ENCODE measurements at regions not wholly inside any gene's neighbourhood (a gene's known extent, or its start where the extent isn't known, plus 50 kb on each side); places are given as distances from the start of the nearest gene placed in this dataset.

- Histone ChIP-seq H3K14ac (ENCODE audit: low read length in 2 of 2) (no peak overlapping the region), H3K27ac (ENCODE audit: low read length, poor library complexity, severe bottlenecking) (no peak overlapping the region), H2BK5ac (ENCODE audit: low read depth, low read length, poor library complexity, severe bottlenecking) (no peak overlapping the region), H3K4me1 (ENCODE audit: control insufficient read depth, insufficient read depth, low read depth, low read length) (peaks cover 1% of the 10 kb centered on the region), H3K23ac (ENCODE audit: low read length in 2 of 2) (no peak overlapping the region), H4K91ac (ENCODE audit: low read length) (no peak overlapping the region), H3K4ac (ENCODE audit: low read depth in 1 of 2, low read length in 2 of 2) (no peak overlapping the region), H3K9me3 (ENCODE audit: control insufficient read depth, low read length) (no peaks in the 10 kb centered on the region), H3K4me3 (ENCODE audit: insufficient read depth in 1 of 2, low read depth in 1 of 2, low read length in 2 of 2) (no peak overlapping the region), H4K8ac (ENCODE audit: low read length) (no peak overlapping the region), H3K27me3 (ENCODE audit: control insufficient read depth in 1 of 2, insufficient read depth in 1 of 2, low read length in 2 of 2) (no peaks in the 10 kb centered on the region), H3K79me1 (replicated peaks; ENCODE audit: low read length, poor library complexity, severe bottlenecking) (no peaks in the 10 kb centered on the region), H2AFZ (ENCODE audit: low read depth, low read length) (no peak overlapping the region), H2AK5ac (ENCODE audit: low read length, severe bottlenecking) (no peak overlapping the region), H2BK12ac (ENCODE audit: low read length in 2 of 2) (no peak overlapping the region), H2BK15ac (ENCODE audit: low read depth, poor library complexity, severe bottlenecking) (no peak overlapping the region), H3K18ac (ENCODE audit: low read depth in 1 of 2, low read length in 2 of 2) (no peak overlapping the region), H3K9ac (ENCODE audit: low read length) (no peak overlapping the region), H2BK120ac (ENCODE audit: low read depth, low read length) (no peak overlapping the region), H3K36me3 (ENCODE audit: control insufficient read depth in 1 of 2, insufficient read depth in 2 of 2, low read depth in 1 of 2, low read length in 2 of 2) (no peaks in the 10 kb centered on the region), H3K4me2 (ENCODE audit: low read length, poor library complexity, severe bottlenecking) (no peak overlapping the region)
- no peak for DNase-seq
- WGBS: 100% methylated on average over 4 of the region's 4 CpGs
These were observed 91.6 kb upstream of the H2AZ1 start for GRCh38 chr4:100041646-100042045.

- Histone ChIP-seq H3K4ac (ENCODE audit: low read depth in 1 of 2, low read length in 2 of 2) (no peak overlapping the region), H3K14ac (ENCODE audit: low read length in 2 of 2) (no peak overlapping the region), H3K4me2 (ENCODE audit: low read length, poor library complexity, severe bottlenecking) (no peak overlapping the region), H3K9me3 (ENCODE audit: control insufficient read depth, low read length) (peaks cover 4% of the 10 kb centered on the region), H3K36me3 (ENCODE audit: control insufficient read depth in 1 of 2, insufficient read depth in 2 of 2, low read depth in 1 of 2, low read length in 2 of 2) (no peaks in the 10 kb centered on the region), H4K8ac (ENCODE audit: low read length) (no peak overlapping the region), H3K23ac (ENCODE audit: low read length in 2 of 2) (no peak overlapping the region), H3K27ac (ENCODE audit: low read length, poor library complexity, severe bottlenecking) (no peak overlapping the region), H3K79me1 (replicated peaks; ENCODE audit: low read length, poor library complexity, severe bottlenecking) (no peaks in the 10 kb centered on the region), H3K4me1 (ENCODE audit: control insufficient read depth, insufficient read depth, low read depth, low read length) (no peaks in the 10 kb centered on the region), H2BK12ac (ENCODE audit: low read length in 2 of 2) (no peak overlapping the region), H3K27me3 (ENCODE audit: control insufficient read depth in 1 of 2, insufficient read depth in 1 of 2, low read length in 2 of 2) (no peaks in the 10 kb centered on the region), H2BK5ac (ENCODE audit: low read depth, low read length, poor library complexity, severe bottlenecking) (no peak overlapping the region), H3K4me3 (ENCODE audit: insufficient read depth in 1 of 2, low read depth in 1 of 2, low read length in 2 of 2) (no peak overlapping the region), H2BK15ac (ENCODE audit: low read depth, poor library complexity, severe bottlenecking) (no peak overlapping the region), H4K91ac (ENCODE audit: low read length) (no peak overlapping the region), H2AK5ac (ENCODE audit: low read length, severe bottlenecking) (no peak overlapping the region), H2BK120ac (ENCODE audit: low read depth, low read length) (no peak overlapping the region), H2AFZ (ENCODE audit: low read depth, low read length) (no peak overlapping the region), H3K9ac (ENCODE audit: low read length) (no peak overlapping the region), H3K18ac (ENCODE audit: low read depth in 1 of 2, low read length in 2 of 2) (no peak overlapping the region)
- WGBS: 93% methylated on average over 1 of the region's 2 CpGs
- DNase-seq: no peak
These were observed 84.1 kb upstream of the H2AZ1 start for GRCh38 chr4:100034023-100034664.

GRCh38 chr4:100026066-100026465, 76.0 kb upstream of the H2AZ1 start:
- Histone ChIP-seq H3K14ac (ENCODE audit: low read length in 2 of 2) (no peak overlapping the region), H3K4me3 (ENCODE audit: insufficient read depth in 1 of 2, low read depth in 1 of 2, low read length in 2 of 2) (no peak overlapping the region)

GRCh38 chr4:100023800-100024199, 73.7 kb upstream of the H2AZ1 start:
- no peaks in the 10 kb centered on the region for H3K79me1 ChIP-seq (replicated peaks; ENCODE audit: low read length, poor library complexity, severe bottlenecking)
- H3K27ac ChIP-seq (ENCODE audit: low read length, poor library complexity, severe bottlenecking): no peak overlapping the region
- no peak overlapping the region for H2AK5ac ChIP-seq (ENCODE audit: low read length, severe bottlenecking)
- H2BK120ac ChIP-seq (ENCODE audit: low read depth, low read length): no peak overlapping the region
- H4K8ac ChIP-seq (ENCODE audit: low read length): no peak overlapping the region
- H2AFZ ChIP-seq (ENCODE audit: low read depth, low read length): no peak overlapping the region
- H3K4me3 ChIP-seq (ENCODE audit: insufficient read depth in 1 of 2, low read depth in 1 of 2, low read length in 2 of 2): no peak overlapping the region
- H3K27me3 ChIP-seq (ENCODE audit: control insufficient read depth in 1 of 2, insufficient read depth in 1 of 2, low read length in 2 of 2): no peaks in the 10 kb centered on the region
- DNase-seq: no peak
- no peak overlapping the region for H3K14ac ChIP-seq (ENCODE audit: low read length in 2 of 2)
- no peak overlapping the region for H3K23ac ChIP-seq (ENCODE audit: low read length in 2 of 2)
- no peak overlapping the region for H3K4ac ChIP-seq (ENCODE audit: low read depth in 1 of 2, low read length in 2 of 2)
- H3K9me3 ChIP-seq (ENCODE audit: control insufficient read depth, low read length): no peaks in the 10 kb centered on the region
- no peak overlapping the region for H2BK12ac ChIP-seq (ENCODE audit: low read length in 2 of 2)
- H3K36me3 ChIP-seq (ENCODE audit: control insufficient read depth in 1 of 2, insufficient read depth in 2 of 2, low read depth in 1 of 2, low read length in 2 of 2): no peaks in the 10 kb centered on the region
- H3K18ac ChIP-seq (ENCODE audit: low read depth in 1 of 2, low read length in 2 of 2): no peak overlapping the region
- H3K4me1 ChIP-seq (ENCODE audit: control insufficient read depth, insufficient read depth, low read depth, low read length): no peaks in the 10 kb centered on the region
- no peak overlapping the region for H3K9ac ChIP-seq (ENCODE audit: low read length)
- H4K91ac ChIP-seq (ENCODE audit: low read length): no peak overlapping the region
- H2BK5ac ChIP-seq (ENCODE audit: low read depth, low read length, poor library complexity, severe bottlenecking): no peak overlapping the region
- no peak overlapping the region for H2BK15ac ChIP-seq (ENCODE audit: low read depth, poor library complexity, severe bottlenecking)
- no peak overlapping the region for H3K4me2 ChIP-seq (ENCODE audit: low read length, poor library complexity, severe bottlenecking)

More at GRCh38 chr4:100026066-100026465, 76.0 kb upstream of the H2AZ1 start:
- Histone ChIP-seq H4K91ac (ENCODE audit: low read length) (no peak overlapping the region), H2AFZ (ENCODE audit: low read depth, low read length) (no peak overlapping the region), H3K9ac (ENCODE audit: low read length) (no peak overlapping the region), H3K79me1 (replicated peaks; ENCODE audit: low read length, poor library complexity, severe bottlenecking) (no peaks in the 10 kb centered on the region), H2BK12ac (ENCODE audit: low read length in 2 of 2) (no peak overlapping the region), H3K9me3 (ENCODE audit: control insufficient read depth, low read length) (no peaks in the 10 kb centered on the region), H2BK5ac (ENCODE audit: low read depth, low read length, poor library complexity, severe bottlenecking) (no peak overlapping the region), H3K4ac (ENCODE audit: low read depth in 1 of 2, low read length in 2 of 2) (no peak overlapping the region), H4K8ac (ENCODE audit: low read length) (no peak overlapping the region), H2BK15ac (ENCODE audit: low read depth, poor library complexity, severe bottlenecking) (no peak overlapping the region), H3K23ac (ENCODE audit: low read length in 2 of 2) (no peak overlapping the region), H3K4me1 (ENCODE audit: control insufficient read depth, insufficient read depth, low read depth, low read length) (no peaks in the 10 kb centered on the region), H2BK120ac (ENCODE audit: low read depth, low read length) (no peak overlapping the region), H3K18ac (ENCODE audit: low read depth in 1 of 2, low read length in 2 of 2) (no peak overlapping the region), H2AK5ac (ENCODE audit: low read length, severe bottlenecking) (no peak overlapping the region), H3K27ac (ENCODE audit: low read length, poor library complexity, severe bottlenecking) (no peak overlapping the region), H3K27me3 (ENCODE audit: control insufficient read depth in 1 of 2, insufficient read depth in 1 of 2, low read length in 2 of 2) (no peaks in the 10 kb centered on the region), H3K4me2 (ENCODE audit: low read length, poor library complexity, severe bottlenecking) (no peak overlapping the region), H3K36me3 (ENCODE audit: control insufficient read depth in 1 of 2, insufficient read depth in 2 of 2, low read depth in 1 of 2, low read length in 2 of 2) (no peaks in the 10 kb centered on the region)
- no peak for DNase-seq
- 99% methylated on average over 4 of the region's 5 CpGs for WGBS

Data from mesenchymal stem cell (in vitro differentiated cells and primary cell).